ENCODE measurements at regions not wholly inside any gene's neighbourhood (a gene's known extent, or its start where the extent isn't known, plus 50 kb on each side); places are given as distances from the start of the nearest gene placed in this dataset.
A peak's percentile ranks its signal among the peaks of the same experiment; 100 is the strongest.

DNA sequence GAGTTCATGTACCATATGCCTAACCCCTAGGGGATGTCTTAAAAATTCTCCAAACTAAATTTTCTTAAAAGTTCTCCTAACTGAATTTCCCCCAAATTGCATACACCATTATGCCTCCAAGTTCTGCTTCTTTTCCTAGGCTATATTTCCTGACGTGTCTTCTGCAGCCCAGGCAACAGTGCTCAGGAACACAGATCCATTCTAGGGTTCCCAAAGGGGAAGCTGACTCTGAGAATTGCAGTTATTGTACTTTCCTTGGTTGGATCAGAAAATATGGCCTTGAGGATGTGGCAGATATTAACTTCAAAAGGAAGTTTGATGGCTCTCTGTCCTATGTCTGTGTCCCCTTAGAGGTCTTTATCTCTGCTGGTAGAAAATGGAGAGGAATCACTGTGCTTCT lies 124.3 kb downstream of the TMEM17 start:
- no peak for DNase-seq (ENCODE audit: low spot score)
- Histone ChIP-seq H3K27ac (no peak overlapping the region), H2AFZ (replicated peaks) (peak overlapping the region; percentile 93), H3K79me2 (ENCODE audit: low read depth) (no peaks in the 10 kb centered on the region), H3K4me1 (peaks cover 8% of the 10 kb centered on the region), H3K27me3 (no peaks in the 10 kb centered on the region), H3K36me3 (no peaks in the 10 kb centered on the region), H3F3A (ENCODE audit: low read depth) (no peaks in the 10 kb centered on the region), H3K4me2 (no peak overlapping the region), H3K9ac (no peak overlapping the region), H3K9me3 (ENCODE audit: low read depth) (no peaks in the 10 kb centered on the region), H4K20me1 (ENCODE audit: low read depth) (no peaks in the 10 kb centered on the region), H3K4me3 (no peak overlapping the region)
- Mint-ChIP-seq H3K27ac (no peak overlapping the region), H3K9me3 (peaks cover 24% of the 10 kb centered on the region), H3K4me3 (no peak overlapping the region), H3K27me3 (ENCODE audit: insufficient read depth, low read depth) (peaks cover 4% of the 10 kb centered on the region), H3K36me3 (peaks cover 2% of the 10 kb centered on the region), H3K4me1 (peaks cover 10% of the 10 kb centered on the region)
- TF ChIP-seq EZH2phosphoT487 (IDR thresholded peaks at IDR 0.05) (no peak), EZH2 (IDR thresholded peaks at IDR 0.05) (no peak)
- TF ChIP-seq, protein P1, sequence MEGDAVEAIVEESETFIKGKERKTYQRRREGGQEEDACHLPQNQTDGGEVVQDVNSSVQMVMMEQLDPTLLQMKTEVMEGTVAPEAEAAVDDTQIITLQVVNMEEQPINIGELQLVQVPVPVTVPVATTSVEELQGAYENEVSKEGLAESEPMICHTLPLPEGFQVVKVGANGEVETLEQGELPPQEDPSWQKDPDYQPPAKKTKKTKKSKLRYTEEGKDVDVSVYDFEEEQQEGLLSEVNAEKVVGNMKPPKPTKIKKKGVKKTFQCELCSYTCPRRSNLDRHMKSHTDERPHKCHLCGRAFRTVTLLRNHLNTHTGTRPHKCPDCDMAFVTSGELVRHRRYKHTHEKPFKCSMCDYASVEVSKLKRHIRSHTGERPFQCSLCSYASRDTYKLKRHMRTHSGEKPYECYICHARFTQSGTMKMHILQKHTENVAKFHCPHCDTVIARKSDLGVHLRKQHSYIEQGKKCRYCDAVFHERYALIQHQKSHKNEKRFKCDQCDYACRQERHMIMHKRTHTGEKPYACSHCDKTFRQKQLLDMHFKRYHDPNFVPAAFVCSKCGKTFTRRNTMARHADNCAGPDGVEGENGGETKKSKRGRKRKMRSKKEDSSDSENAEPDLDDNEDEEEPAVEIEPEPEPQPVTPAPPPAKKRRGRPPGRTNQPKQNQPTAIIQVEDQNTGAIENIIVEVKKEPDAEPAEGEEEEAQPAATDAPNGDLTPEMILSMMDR (IDR thresholded peaks at IDR 0.05): no peak

DNA sequence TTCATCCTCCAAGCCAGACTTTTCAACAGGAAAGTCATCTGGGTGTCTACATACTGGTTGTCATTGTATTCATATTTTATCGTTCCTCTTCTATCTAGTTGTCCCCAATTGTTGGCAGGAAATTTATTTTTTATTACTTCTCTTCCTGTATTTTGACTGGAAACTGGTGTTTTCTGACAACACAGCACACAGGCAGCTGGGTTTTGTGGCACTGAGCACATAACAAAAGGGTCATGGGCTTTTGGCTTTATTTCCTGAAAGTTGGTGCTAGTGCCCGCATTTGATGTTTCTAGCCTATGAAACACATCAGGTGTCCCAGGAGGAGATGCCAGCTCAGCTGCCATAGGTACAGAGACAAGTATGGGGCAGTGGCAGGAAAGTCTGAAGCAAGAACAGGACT lies 126.4 kb downstream of the TMEM17 start:
- Mint-ChIP-seq H3K36me3 (no peaks in the 10 kb centered on the region), H3K27me3 (ENCODE audit: insufficient read depth, low read depth) (peaks cover 4% of the 10 kb centered on the region), H3K9me3 (peaks cover 8% of the 10 kb centered on the region), H3K4me3 (no peak overlapping the region), H3K27ac (no peak overlapping the region), H3K4me1 (peaks cover 10% of the 10 kb centered on the region)
- Histone ChIP-seq H3K79me2 (ENCODE audit: low read depth) (no peaks in the 10 kb centered on the region), H3K4me3 (no peak overlapping the region), H3K9ac (no peak overlapping the region), H2AFZ (replicated peaks) (no peak overlapping the region), H3K27me3 (no peaks in the 10 kb centered on the region), H3K9me3 (ENCODE audit: low read depth) (no peaks in the 10 kb centered on the region), H3F3A (ENCODE audit: low read depth) (no peaks in the 10 kb centered on the region), H4K20me1 (ENCODE audit: low read depth) (no peaks in the 10 kb centered on the region), H3K27ac (no peak overlapping the region), H3K4me1 (peaks cover 8% of the 10 kb centered on the region), H3K4me2 (no peak overlapping the region), H3K36me3 (no peaks in the 10 kb centered on the region)
- no peak for DNase-seq (ENCODE audit: low spot score)
- TF ChIP-seq, protein P1 (IDR thresholded peaks at IDR 0.05): no peak
- TF ChIP-seq EZH2phosphoT487 (IDR thresholded peaks at IDR 0.05) (no peak), EZH2 (IDR thresholded peaks at IDR 0.05) (no peak)

DNA sequence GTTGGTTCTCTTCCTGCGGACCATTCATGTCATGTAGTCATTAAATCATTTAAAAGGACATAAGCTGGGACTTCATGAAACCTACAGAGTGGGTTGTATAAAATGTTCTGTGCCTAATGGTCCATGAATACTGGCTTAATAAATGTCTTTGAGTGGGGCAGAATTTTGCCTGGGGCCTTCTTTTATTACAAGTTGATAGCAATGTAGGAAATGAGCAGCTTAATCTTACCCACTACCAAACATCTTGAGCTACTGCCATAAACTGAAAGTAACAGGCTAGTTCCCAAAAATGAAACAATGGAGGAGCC lies 130.9 kb downstream of the TMEM17 start:
- Histone ChIP-seq H3K79me2 (ENCODE audit: low read depth) (no peaks in the 10 kb centered on the region), H3K4me3 (no peak overlapping the region), H3K4me2 (no peak overlapping the region), H3K9ac (no peak overlapping the region), H3K27ac (no peak overlapping the region), H3K4me1 (peaks cover 7% of the 10 kb centered on the region), H4K20me1 (ENCODE audit: low read depth) (no peaks in the 10 kb centered on the region), H2AFZ (replicated peaks) (no peak overlapping the region), H3K36me3 (no peaks in the 10 kb centered on the region), H3F3A (ENCODE audit: low read depth) (peaks cover 14% of the 10 kb centered on the region), H3K9me3 (ENCODE audit: low read depth) (no peaks in the 10 kb centered on the region), H3K27me3 (no peaks in the 10 kb centered on the region)
- Mint-ChIP-seq H3K27me3 (ENCODE audit: insufficient read depth, low read depth) (no peaks in the 10 kb centered on the region), H3K27ac (no peak overlapping the region), H3K4me3 (no peak overlapping the region), H3K36me3 (no peaks in the 10 kb centered on the region), H3K9me3 (peaks cover 6% of the 10 kb centered on the region), H3K4me1 (no peaks in the 10 kb centered on the region)
- no peak for DNase-seq (ENCODE audit: low spot score)
- no peak for TF ChIP-seq EZH2phosphoT487 (IDR thresholded peaks at IDR 0.05)
- TF ChIP-seq, protein P1 (IDR thresholded peaks at IDR 0.05): no peak
